Breast epithelium (tissue), 3 donors: ENCODE measurements at regions not wholly inside any gene's neighbourhood (a gene's known extent, or its start where the extent isn't known, plus 50 kb on each side); places are given as distances from the start of the nearest gene placed in this dataset.

Source experiments
- CTCF ChIP-seq, 3 donors: fragments of 450-650 bp; IDR thresholded peaks; one replicate each; pipeline ENCODE4 v1.5.1; 2016 to 2017; ENCODE audit warnings: antibody characterized with exemption in 3 of 3, mild to moderate bottlenecking in 3 of 3, moderate library complexity in 3 of 3
- POLR2A ChIP-seq: fragments of 450-650 bp; IDR thresholded peaks from one replicate; pipeline ENCODE4 v1.6.1; 2016; ENCODE audit warnings: antibody characterized with exemption, mild to moderate bottlenecking, moderate library complexity

- TF ChIP-seq POLR2A (no peak), CTCF (IDR thresholded peaks at IDR 0.05) (no peak)
Observed at GRCh38 chr3:161556533-161556932, 59.9 kb downstream of the OTOL1 start.
